Vagina (tissue), 2 donors: ENCODE measurements at regions not wholly inside any gene's neighbourhood (a gene's known extent, or its start where the extent isn't known, plus 50 kb on each side); places are given as distances from the start of the nearest gene placed in this dataset.

Experiments used
- DNase-seq, 2 donors: peaks; one replicate each; pipeline ENCODE4 v3.0.0-alpha.2; 2017; ENCODE audit errors: extremely low spot score in 2 of 2
- H3K27ac ChIP-seq: fragments of 200-600 bp; sonication (generic); one replicate; pipeline ENCODE4 v1.5.1; 2019
- H3K27me3 ChIP-seq: fragments of 200-600 bp; sonication (generic); one replicate; pipeline ENCODE4 v1.5.1; 2019
- H3K36me3 ChIP-seq, 2 donors: fragments of 200-600 bp; sonication (generic); one replicate each; pipeline ENCODE4 v1.5.1; 2017 to 2019
- H3K4me1 ChIP-seq: fragments of 200-600 bp; sonication (generic); one replicate; pipeline ENCODE4 v1.5.1; 2019
- H3K4me3 ChIP-seq, 2 donors: fragments of 200-600 bp; sonication (generic); 1 replicate in 1 of 2; 2 replicates in 1 of 2; pipeline ENCODE4 v1.5.1; 2016 to 2019
- H3K9me3 ChIP-seq: fragments of 200-600 bp; sonication (generic); one replicate; pipeline ENCODE4 v1.5.1; 2019
- CTCF ChIP-seq, 3 experiments: fragments of 450-650 bp in 2 of 3; fragments of 200-600 bp in 1 of 3; sonication (generic) in 1 of 3; IDR thresholded peaks; one replicate each; pipeline ENCODE4 v1.5.1; 2017 to 2019; ENCODE audit warnings: antibody characterized with exemption in 3 of 3, mild to moderate bottlenecking in 2 of 3, moderate library complexity in 2 of 3
- POLR2A ChIP-seq, 2 donors: fragments of 450-650 bp; IDR thresholded peaks; one replicate each; pipeline ENCODE4 v1.6.1; 2017; ENCODE audit warnings: antibody characterized with exemption in 2 of 2, mild to moderate bottlenecking in 2 of 2, moderate library complexity in 2 of 2
- POLR2AphosphoS5 ChIP-seq, 2 donors: sonication (generic); formaldehyde crosslinking; IDR thresholded peaks; one replicate each; pipeline ENCODE4 v1.9.0; 2017; ENCODE audit warnings: antibody characterized with exemption in 2 of 2, mild to moderate bottlenecking in 2 of 2, low read depth in 1 of 2; ENCODE audit not compliant: insufficient read depth in 1 of 2
- intact Hi-C: fragments of 100-400 bp; cut with DNase I; formaldehyde crosslinking; loops from one replicate; pipeline ENCODE4 v1.15.1; 2023

- Histone ChIP-seq H3K4me1 (no peaks in the 10 kb centered on the region), H3K9me3 (no peaks in the 10 kb centered on the region), H3K27ac (no peak overlapping the region), H3K36me3 (no peaks in the 10 kb centered on the region), H3K4me3 (no peak overlapping the region), H3K27me3 (no peaks in the 10 kb centered on the region)
- no peak for DNase-seq
- TF ChIP-seq POLR2A (IDR thresholded peaks at IDR 0.05) (no peak), POLR2AphosphoS5 (IDR thresholded peaks at IDR 0.05; ENCODE audit: insufficient read depth in 1 of 2, low read depth in 1 of 2) (no peak), CTCF (IDR thresholded peaks at IDR 0.05) (no peak)
- intact Hi-C loops: no loop called here
Measured at GRCh38 chr1:91138959-91139358, 117.1 kb upstream of the ZNF644 start.

- no peak overlapping the region for H3K4me3 ChIP-seq
- H3K4me1 ChIP-seq: no peaks in the 10 kb centered on the region
- TF ChIP-seq POLR2AphosphoS5 (IDR thresholded peaks at IDR 0.05; ENCODE audit: insufficient read depth in 1 of 2, low read depth in 1 of 2) (no peak), POLR2A (IDR thresholded peaks at IDR 0.05) (no peak), CTCF (IDR thresholded peaks at IDR 0.05) (no peak)
- H3K27me3 ChIP-seq: no peaks in the 10 kb centered on the region
- no peaks in the 10 kb centered on the region for H3K36me3 ChIP-seq
- no peak for DNase-seq
- intact Hi-C loops: no loop called here
- no peaks in the 10 kb centered on the region for H3K9me3 ChIP-seq
- no peak overlapping the region for H3K27ac ChIP-seq
Measured at GRCh38 chr1:91137173-91137852, 115.5 kb upstream of the ZNF644 start.

- Histone ChIP-seq H3K36me3 (no peaks in the 10 kb centered on the region), H3K4me1 (no peaks in the 10 kb centered on the region), H3K27me3 (no peaks in the 10 kb centered on the region), H3K4me3 (no peak overlapping the region), H3K9me3 (no peaks in the 10 kb centered on the region), H3K27ac (no peak overlapping the region)
- intact Hi-C loops: no loop called here
- TF ChIP-seq CTCF (IDR thresholded peaks at IDR 0.05): no peak
- TF ChIP-seq POLR2A (IDR thresholded peaks at IDR 0.05): no peak
- no peak for TF ChIP-seq POLR2AphosphoS5 (IDR thresholded peaks at IDR 0.05; ENCODE audit: insufficient read depth in 1 of 2, low read depth in 1 of 2)
- no peak for DNase-seq
Measured at GRCh38 chr1:91135799-91136198, 114.0 kb upstream of the ZNF644 start.

- Histone ChIP-seq H3K36me3 (no peaks in the 10 kb centered on the region), H3K9me3 (no peaks in the 10 kb centered on the region), H3K27me3 (no peaks in the 10 kb centered on the region), H3K4me1 (no peaks in the 10 kb centered on the region), H3K27ac (no peak overlapping the region), H3K4me3 (no peak overlapping the region)
- intact Hi-C loops: no loop called here
- DNase-seq: no peak
- TF ChIP-seq POLR2A (IDR thresholded peaks at IDR 0.05) (no peak), CTCF (IDR thresholded peaks at IDR 0.05) (no peak)
Measured at GRCh38 chr1:91133248-91133647, 111.4 kb upstream of the ZNF644 start.

GRCh38 chr1:91130256-91130985 lies 108.6 kb upstream of the ZNF644 start:
- Histone ChIP-seq H3K36me3 (no peaks in the 10 kb centered on the region), H3K27me3 (no peaks in the 10 kb centered on the region), H3K4me1 (no peaks in the 10 kb centered on the region), H3K4me3 (no peak overlapping the region), H3K9me3 (no peaks in the 10 kb centered on the region), H3K27ac (no peak overlapping the region)
- TF ChIP-seq POLR2A (IDR thresholded peaks at IDR 0.05) (no peak), CTCF (IDR thresholded peaks at IDR 0.05) (no peak), POLR2AphosphoS5 (IDR thresholded peaks at IDR 0.05; ENCODE audit: insufficient read depth in 1 of 2, low read depth in 1 of 2) (no peak)
- no peak for DNase-seq
- intact Hi-C loops: no loop called here
